Endothelial cell of umbilical vein (primary cell): ENCODE measurements at regions not wholly inside any gene's neighbourhood (a gene's known extent, or its start where the extent isn't known, plus 50 kb on each side); places are given as distances from the start of the nearest gene placed in this dataset.
A peak's percentile ranks its signal among the peaks of the same experiment; 100 is the strongest.
"Not testable (repeated sequence)": the region's sequence is repeated elsewhere in the genome, so short reads cannot be mapped to it uniquely, and the experiment has no call there.

Experiments used
- BruUV-seq: library from RNA; stranded (reverse); fragments of 400-500 nt; replicated peaks from 2 replicates; lab custom pipeline; 2021; lab: Mats Ljungman, UMichigan
- CTCF ChIA-PET: fragments of 300-600, 350-600 bp; sonication (Branson Sonifier 250); formaldehyde crosslinking; loops from one replicate; lab custom pipeline; 2021; ENCODE audit warnings: antibody characterized with exemption, inconsistent platforms; lab: Charles Lee
- POLR2A ChIA-PET: fragments of 300-600, 350-600 bp; sonication (Branson Sonifier 250); formaldehyde crosslinking; loops from one replicate; lab custom pipeline; 2021; ENCODE audit warnings: antibody characterized with exemption, inconsistent platforms; lab: Charles Lee
- DNase-seq: peaks from one replicate; pipeline ENCODE4 v3.0.0-alpha.2; 2011; ENCODE audit warnings: low read depth, low spot score
- FAIRE-seq: peaks from 2 replicates; lab custom pipeline; 2011; peaks lifted over from hg19 to GRCh38; lab: Jason Lieb, UNC
- H2AFZ ChIP-seq: 2 replicates; pipeline ENCODE4 v1.6.0; 2012; ENCODE audit warnings: low read depth, low read length, control low read depth, inconsistent platforms
- H3K27ac ChIP-seq: 2 replicates; pipeline ENCODE4 v1.5.1; 2011; ENCODE audit warnings: low read depth, mild to moderate bottlenecking, control low read depth, low read length, moderate library complexity; ENCODE audit not compliant: insufficient read depth
- H3K27me3 ChIP-seq, 2 experiments: 2 replicates each; pipeline versions ENCODE4 v1.6.0 to v1.6.1; 2011; ENCODE audit warnings: low read length in 2 of 2, mixed read lengths in 1 of 2; ENCODE audit not compliant: control insufficient read depth in 2 of 2, insufficient read depth in 2 of 2
- H3K36me3 ChIP-seq, 2 experiments: 2 replicates in 1 of 2; 3 replicates in 1 of 2; pipeline ENCODE4 v1.5.1; 2011; ENCODE audit warnings: low read length in 2 of 2, mild to moderate bottlenecking in 1 of 2, moderate library complexity in 1 of 2; ENCODE audit not compliant: control insufficient read depth in 2 of 2, insufficient read depth in 2 of 2; ENCODE audit errors: extremely low read depth in 1 of 2
- H3K4me1 ChIP-seq: 3 replicates; pipeline ENCODE4 v1.5.1; 2011; ENCODE audit warnings: mild to moderate bottlenecking, low read length; ENCODE audit not compliant: control insufficient read depth, insufficient read depth; ENCODE audit errors: extremely low read depth
- H3K4me2 ChIP-seq: 2 replicates; pipeline ENCODE4 v1.6.1; 2011; ENCODE audit warnings: low read length, control low read depth, mixed read lengths; ENCODE audit not compliant: insufficient read depth
- H3K4me3 ChIP-seq, 3 experiments: fragments of 200-600 bp in 1 of 3; sonication (generic), shearing (Covaris generic) in 1 of 3; replicated peaks in 1 of 3; 2 replicates each; pipeline ENCODE4 v1.5.1; 2011 to 2016; ENCODE audit warnings: control low read depth in 3 of 3, low read length in 3 of 3, mild to moderate bottlenecking in 2 of 3, inconsistent platforms in 1 of 3, low read depth in 1 of 3, moderate library complexity in 1 of 3; ENCODE audit not compliant: insufficient read depth in 1 of 3
- H3K79me2 ChIP-seq: 2 replicates; pipeline ENCODE4 v1.6.0; 2012; ENCODE audit warnings: low read length, inconsistent platforms; ENCODE audit not compliant: control insufficient read depth, insufficient read depth
- H3K9ac ChIP-seq: replicated peaks from 2 replicates; pipeline ENCODE3; 2011; ENCODE audit warnings: low read length, control low read depth; ENCODE audit not compliant: insufficient read depth; ENCODE audit errors: extremely low read depth
- H3K9me1 ChIP-seq: replicated peaks from 3 replicates; pipeline ENCODE4 v1.6.0; 2011; ENCODE audit warnings: mild to moderate bottlenecking, low read length; ENCODE audit not compliant: control insufficient read depth, insufficient read depth; ENCODE audit errors: extremely low read depth
- H3K9me3 ChIP-seq: replicated peaks from 2 replicates; pipeline ENCODE4 v1.5.1; 2012; ENCODE audit warnings: low read length, inconsistent platforms; ENCODE audit not compliant: control insufficient read depth, insufficient read depth
- H4K20me1 ChIP-seq: replicated peaks from 2 replicates; pipeline ENCODE3; 2011; ENCODE audit warnings: mild to moderate bottlenecking, low read length; ENCODE audit not compliant: control insufficient read depth, insufficient read depth; ENCODE audit errors: extremely low read depth
- dilution Hi-C: fragments of 300-500 bp; cut with MboI; formaldehyde crosslinking; loops from one replicate; pipeline ENCODE4 v1.15.0; 2019; ENCODE audit warnings: low sequenced_read_pairs; ENCODE audit not compliant: extremely low pct_ligation_motif_present
- intact Hi-C: fragments of 100-400 bp; cut with micrococcal nuclease; formaldehyde crosslinking; loops from one replicate; pipeline ENCODE4 v1.10.0; 2022

DNA sequence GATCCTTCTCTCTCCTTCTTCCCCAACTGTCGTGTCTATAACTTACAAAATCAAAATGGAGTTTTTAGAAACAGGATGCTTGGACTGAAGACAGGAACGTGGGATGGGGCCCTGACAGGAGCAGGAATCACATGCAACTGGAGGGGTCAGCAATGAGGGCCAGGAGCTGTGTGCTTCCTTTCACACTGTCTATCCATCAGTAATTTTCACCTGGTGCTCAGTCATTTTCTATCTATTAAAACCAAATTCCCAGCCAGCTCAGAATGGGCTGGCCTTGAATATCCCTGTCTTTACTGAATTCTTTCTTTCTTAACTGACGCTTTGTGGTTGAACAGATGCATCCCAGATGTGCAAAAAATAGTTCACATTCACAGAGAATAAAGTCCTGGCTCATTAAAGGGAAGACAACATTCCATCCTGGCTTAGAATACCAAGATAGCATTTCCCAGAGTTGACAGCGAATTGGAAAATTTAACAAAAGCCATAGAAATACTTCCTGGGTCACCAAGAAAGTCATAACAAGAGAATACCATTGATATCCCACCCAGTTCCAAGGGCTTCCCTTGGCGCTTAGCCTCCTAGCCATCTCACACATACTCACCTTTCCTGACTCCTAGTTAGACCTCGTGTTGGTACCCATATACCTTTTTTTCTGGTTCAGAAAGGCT is 588.1 kb downstream of the TTLL7 start:
- H3K79me2 ChIP-seq, BruUV-seq, H2AFZ ChIP-seq, POLR2A ChIA-PET, H3K27ac ChIP-seq, H3K9me3 ChIP-seq, H3K27me3 ChIP-seq, CTCF ChIA-PET, intact Hi-C loops, H3K4me2 ChIP-seq, H3K4me1 ChIP-seq, H3K36me3 ChIP-seq, FAIRE-seq, dilution Hi-C loops, H3K9me1 ChIP-seq, H3K9ac ChIP-seq, H4K20me1 ChIP-seq, DNase-seq, H3K4me3 ChIP-seq: not testable (repeated sequence)

DNA sequence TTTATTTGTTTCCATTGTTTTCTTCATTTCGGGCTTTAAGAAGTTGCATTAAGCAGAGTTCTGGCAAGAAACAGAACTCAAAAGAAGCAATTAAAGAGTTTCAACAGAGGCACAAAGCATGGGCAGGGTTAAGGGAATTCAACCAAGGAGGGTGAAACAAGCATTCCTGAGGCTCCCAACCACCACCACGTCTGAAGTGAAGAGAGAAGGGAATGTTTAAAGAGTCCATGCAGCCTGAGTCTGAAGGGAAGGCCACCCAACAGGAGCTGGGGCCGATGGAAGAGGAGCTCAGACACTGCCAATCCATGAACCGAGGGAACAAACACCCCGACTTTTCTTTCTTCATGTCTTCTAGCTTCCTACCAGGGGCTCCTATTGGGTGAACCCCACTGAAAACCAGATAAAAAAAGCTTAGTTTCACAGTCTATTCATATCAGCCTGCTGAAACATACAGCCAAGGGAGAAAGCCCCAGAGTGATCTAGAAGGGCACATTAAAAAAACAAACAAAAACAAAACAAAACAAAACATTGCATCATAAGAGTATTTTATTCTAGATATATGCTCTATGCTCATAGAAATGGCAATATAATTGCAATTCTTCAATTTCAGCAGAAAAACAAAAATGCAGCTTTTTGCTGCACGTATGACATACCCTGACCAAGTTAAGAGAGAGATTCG is 592.1 kb downstream of the TTLL7 start:
- H3K4me2 ChIP-seq, H3K27ac ChIP-seq, H3K9me1 ChIP-seq, H3K27me3 ChIP-seq, H3K9ac ChIP-seq, H3K9me3 ChIP-seq, dilution Hi-C loops, CTCF ChIA-PET, H4K20me1 ChIP-seq, H3K36me3 ChIP-seq, H3K4me1 ChIP-seq, intact Hi-C loops, H2AFZ ChIP-seq, H3K79me2 ChIP-seq, POLR2A ChIA-PET, BruUV-seq, H3K4me3 ChIP-seq, DNase-seq: not testable (repeated sequence)
- peak; percentile 71 for FAIRE-seq

DNA sequence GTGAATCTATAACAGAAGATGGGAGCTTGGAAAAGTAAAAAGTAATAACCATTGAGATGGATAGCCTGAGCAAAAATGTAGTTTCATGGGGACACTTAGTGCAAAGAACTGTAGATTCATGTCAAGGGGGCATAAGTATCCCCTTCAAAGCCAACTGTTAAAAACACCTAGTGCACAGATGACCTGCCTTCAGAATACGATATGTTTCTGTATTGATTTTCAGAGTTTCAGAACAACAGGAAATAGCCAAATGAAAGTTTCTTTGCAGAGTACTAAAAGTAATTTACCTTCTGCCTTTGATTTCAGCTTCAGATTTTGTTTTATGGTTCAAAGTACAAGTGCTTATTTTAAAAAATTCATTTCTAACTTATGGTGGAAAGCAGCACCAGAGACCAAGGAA is 593.1 kb downstream of the TTLL7 start:
- dilution Hi-C loops, intact Hi-C loops, FAIRE-seq, H3K79me2 ChIP-seq, H3K9me1 ChIP-seq, POLR2A ChIA-PET, H3K4me3 ChIP-seq, H3K9ac ChIP-seq, H3K4me2 ChIP-seq, H3K9me3 ChIP-seq, H2AFZ ChIP-seq, H3K27ac ChIP-seq, H3K36me3 ChIP-seq, H3K27me3 ChIP-seq, H4K20me1 ChIP-seq, H3K4me1 ChIP-seq, DNase-seq, CTCF ChIA-PET, BruUV-seq: not testable (repeated sequence)

DNA sequence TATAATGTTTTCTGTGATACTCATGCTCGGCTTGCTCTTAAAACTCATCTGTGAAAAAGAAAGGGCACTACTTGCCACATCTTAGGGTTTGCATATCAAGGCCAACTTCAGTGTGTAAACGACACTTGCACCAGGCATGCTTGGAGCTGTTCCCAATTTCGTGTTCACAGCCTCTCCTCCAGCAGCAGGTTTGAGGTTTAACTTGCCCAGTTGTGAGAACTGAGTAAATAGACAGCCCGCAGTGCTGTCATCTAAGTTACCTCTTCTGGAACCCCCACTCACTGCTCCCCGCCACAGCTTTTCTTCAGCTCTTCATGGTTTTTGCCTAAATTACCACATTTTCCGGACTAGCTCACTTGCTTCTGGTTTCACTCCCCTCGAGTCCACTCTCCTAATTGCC is 595.4 kb downstream of the TTLL7 start:
- CTCF ChIA-PET, BruUV-seq, H3K79me2 ChIP-seq, H3K4me2 ChIP-seq, H2AFZ ChIP-seq, FAIRE-seq, intact Hi-C loops, H4K20me1 ChIP-seq, H3K36me3 ChIP-seq, H3K4me3 ChIP-seq, H3K27me3 ChIP-seq, H3K4me1 ChIP-seq, H3K9me3 ChIP-seq, POLR2A ChIA-PET, DNase-seq, dilution Hi-C loops, H3K27ac ChIP-seq, H3K9ac ChIP-seq, H3K9me1 ChIP-seq: not testable (repeated sequence)
